ENCODE measurements at regions not wholly inside any gene's neighbourhood (a gene's known extent, or its start where the extent isn't known, plus 50 kb on each side); places are given as distances from the start of the nearest gene placed in this dataset.

DNA sequence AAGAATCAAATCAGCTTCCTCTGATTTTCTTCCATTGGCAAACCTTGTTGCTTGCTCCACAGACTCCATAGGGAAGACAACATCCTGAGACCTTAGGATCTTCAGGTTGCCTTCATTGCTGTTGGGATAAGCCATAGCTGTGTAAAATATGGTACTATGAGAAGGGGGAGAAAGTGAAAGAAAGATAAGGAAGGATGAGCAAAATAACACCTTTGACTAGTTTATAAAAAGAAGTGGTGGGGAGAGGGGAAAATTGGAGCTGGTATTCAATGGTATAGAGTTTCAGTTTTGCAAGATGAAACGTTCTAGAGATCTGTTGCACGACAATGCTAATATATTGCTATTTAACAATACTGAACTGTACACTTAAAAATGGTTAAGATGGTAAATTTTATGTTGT is 180.4 kb upstream of the PHYHIPL start:
- Histone ChIP-seq H3K27ac (no peak overlapping the region), H3K4me1 (no peaks in the 10 kb centered on the region), H3K9me3 (no peaks in the 10 kb centered on the region), H3K27me3 (no peaks in the 10 kb centered on the region), H3K36me3 (no peaks in the 10 kb centered on the region), H3K4me3 (no peak overlapping the region)
- intact Hi-C loops (cut with DNase I; ENCODE audit: low total_unique reads), result no loop called here
- DNase-seq, result no peak
- TF ChIP-seq POLR2A (IDR thresholded peaks at IDR 0.05) (no peak), EP300 (IDR thresholded peaks at IDR 0.05) (no peak), POLR2AphosphoS5 (IDR thresholded peaks at IDR 0.05) (no peak), CTCF (IDR thresholded peaks at IDR 0.05) (no peak)
- 71 to 86% (median 79%) methylated on average over 2 of the region's 2 CpGs for WGBS, 5 donors

DNA sequence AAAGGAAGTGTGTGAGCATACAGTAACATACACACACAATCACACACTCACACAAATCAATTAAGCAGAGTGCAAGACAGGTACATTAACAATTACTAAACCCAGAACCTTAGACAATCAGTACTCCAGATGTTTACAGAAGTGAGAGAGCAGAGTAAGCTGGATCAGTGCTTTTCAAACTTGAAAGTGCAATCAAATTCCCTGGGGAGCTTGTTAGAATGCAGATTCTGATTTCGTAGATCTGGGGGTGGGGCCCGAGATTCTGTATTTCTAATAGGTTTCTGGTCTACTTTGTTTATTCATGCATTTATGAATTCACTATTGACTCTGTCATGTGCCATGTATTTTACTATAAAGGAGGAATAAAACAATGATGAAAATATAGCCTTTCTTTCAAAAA is 179.6 kb upstream of the PHYHIPL start:
- Histone ChIP-seq H3K27ac (no peak overlapping the region), H3K9me3 (no peaks in the 10 kb centered on the region), H3K36me3 (no peaks in the 10 kb centered on the region), H3K27me3 (no peaks in the 10 kb centered on the region), H3K4me1 (no peaks in the 10 kb centered on the region), H3K4me3 (no peak overlapping the region)
- 78 to 91% (median 89%) methylated on average over 2 of the region's 2 CpGs for WGBS, 5 donors
- no peak for DNase-seq
- intact Hi-C loops (cut with DNase I; ENCODE audit: low total_unique reads), result no loop called here
- no peak for TF ChIP-seq CTCF (IDR thresholded peaks at IDR 0.05)
- no peak for TF ChIP-seq EP300 (IDR thresholded peaks at IDR 0.05)
- TF ChIP-seq POLR2AphosphoS5 (IDR thresholded peaks at IDR 0.05), result no peak
- no peak for TF ChIP-seq POLR2A (IDR thresholded peaks at IDR 0.05)

- Histone ChIP-seq H3K4me3 (no peak overlapping the region), H3K36me3 (no peaks in the 10 kb centered on the region), H3K27me3 (no peaks in the 10 kb centered on the region), H3K9me3 (no peaks in the 10 kb centered on the region), H3K4me1 (no peaks in the 10 kb centered on the region), H3K27ac (peak overlapping the region in 1 of 5 donors; percentile 20)
- TF ChIP-seq POLR2A (IDR thresholded peaks at IDR 0.05), result no peak
- no peak for TF ChIP-seq EP300 (IDR thresholded peaks at IDR 0.05)
- TF ChIP-seq CTCF (IDR thresholded peaks at IDR 0.05), result no peak
- TF ChIP-seq POLR2AphosphoS5 (IDR thresholded peaks at IDR 0.05), result no peak
- peak in 1 of 2 donors; percentile 40 for DNase-seq
- WGBS, 5 donors, result 70 to 88% (median 82%) methylated on average over 8 of the region's 8 CpGs
- intact Hi-C loops (cut with DNase I; ENCODE audit: low total_unique reads), result no loop called here
Observed at GRCh38 chr10:58998924-58999713, 177.3 kb upstream of the PHYHIPL start.

DNA sequence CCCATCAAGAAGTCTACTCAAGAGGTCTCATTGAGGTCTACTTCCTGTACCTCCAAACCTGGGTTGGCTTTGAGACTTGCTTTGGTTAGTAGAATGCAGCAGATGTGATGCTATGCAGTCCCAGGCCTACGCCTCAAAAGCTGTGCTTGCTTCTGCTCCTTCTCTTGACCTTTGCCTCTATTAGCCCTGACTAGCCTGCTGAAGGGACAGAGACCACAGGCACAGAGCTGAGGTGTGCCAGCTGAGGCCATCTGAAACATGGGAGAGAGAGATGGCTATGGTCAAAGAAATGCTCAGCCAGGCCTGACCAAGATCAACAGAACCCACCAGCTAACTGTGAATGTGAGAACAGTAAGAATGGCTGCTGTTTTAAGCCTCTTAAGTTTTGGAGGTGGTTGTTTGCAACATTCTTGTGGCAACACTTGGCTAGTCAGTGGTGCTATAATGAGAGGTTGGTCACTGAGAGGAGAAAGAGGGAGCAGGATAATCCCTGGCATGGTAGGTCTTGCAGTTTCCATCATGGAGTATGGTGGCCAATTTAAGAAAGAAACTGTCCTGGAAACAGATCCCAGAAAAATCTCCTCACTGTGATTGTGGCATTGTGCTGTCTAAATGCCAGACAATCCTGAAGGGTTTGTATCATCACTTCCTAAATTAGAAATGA is 176.1 kb upstream of the PHYHIPL start:
- Histone ChIP-seq H3K27ac (no peak overlapping the region), H3K27me3 (no peaks in the 10 kb centered on the region), H3K36me3 (no peaks in the 10 kb centered on the region), H3K4me1 (no peaks in the 10 kb centered on the region), H3K9me3 (no peaks in the 10 kb centered on the region), H3K4me3 (no peak overlapping the region)
- TF ChIP-seq EP300 (IDR thresholded peaks at IDR 0.05) (no peak), POLR2AphosphoS5 (IDR thresholded peaks at IDR 0.05) (no peak), POLR2A (IDR thresholded peaks at IDR 0.05) (no peak), CTCF (IDR thresholded peaks at IDR 0.05) (no peak)
- intact Hi-C loops (cut with DNase I; ENCODE audit: low total_unique reads), result no loop called here
- 79 to 95% (median 88%) methylated on average over 1 of the region's 1 CpG for WGBS, 5 donors
- DNase-seq, result no peak
